ENCODE measurements at regions not wholly inside any gene's neighbourhood (a gene's known extent, or its start where the extent isn't known, plus 50 kb on each side); places are given as distances from the start of the nearest gene placed in this dataset.

DNA sequence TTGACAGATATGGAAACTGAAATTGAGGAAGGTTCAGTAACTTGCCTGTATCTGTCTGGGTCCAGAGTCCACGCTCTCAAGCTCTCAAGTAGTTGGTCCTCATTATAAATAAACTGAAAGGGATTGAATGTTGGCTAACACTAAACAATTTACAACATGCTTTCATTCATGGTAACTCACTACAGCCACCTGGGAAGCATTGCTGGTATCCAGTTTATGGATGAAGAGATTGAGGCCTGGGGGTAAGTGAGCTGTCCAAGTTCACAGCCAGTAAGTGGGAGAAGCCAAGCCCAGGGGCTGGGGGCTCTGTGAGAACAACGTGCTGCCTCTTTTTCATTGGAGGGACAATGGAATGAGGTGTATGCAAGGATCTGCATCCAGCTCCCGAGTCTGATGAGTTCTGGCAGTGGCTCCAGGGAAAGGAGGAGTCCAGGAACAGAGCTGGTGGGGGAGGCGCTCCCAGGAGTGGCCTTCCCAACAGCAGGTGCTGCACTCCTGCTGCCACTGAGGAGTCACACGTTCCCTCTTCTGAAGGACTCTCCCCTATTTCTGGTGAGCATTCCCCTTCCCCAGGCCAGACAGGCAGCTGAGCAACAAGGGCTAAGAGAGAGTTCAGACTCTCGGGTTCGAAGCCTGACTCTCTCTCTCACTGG lies 175.8 kb downstream of the CSNK2A3 start:
- no peak overlapping the region for H3K4me3 ChIP-seq (ENCODE audit: low read length)
- no peaks in the 10 kb centered on the region for H3K27me3 ChIP-seq (ENCODE audit: control insufficient read depth, insufficient read depth, low read length)
- no CpG with 5 or more reads among the region's 7 CpGs for WGBS (ENCODE audit: insufficient coverage, insufficient read length)
- H3K4me1 ChIP-seq (ENCODE audit: control insufficient read depth, insufficient read depth, low read length), result no peaks in the 10 kb centered on the region
- no peaks in the 10 kb centered on the region for H3K36me3 ChIP-seq (ENCODE audit: control insufficient read depth, insufficient read depth, low read length)
- H3K27ac ChIP-seq (ENCODE audit: low read length), result no peak overlapping the region
- DNase-seq (ENCODE audit: low read depth, low spot score), result no peak
- no peaks in the 10 kb centered on the region for H3K9me3 ChIP-seq (ENCODE audit: control insufficient read depth, insufficient read depth, low read length)

GRCh38 chr11:11173316-11174025 lies 179.6 kb downstream of the CSNK2A3 start:
- Histone ChIP-seq H3K4me1 (ENCODE audit: control insufficient read depth, insufficient read depth, low read length) (no peaks in the 10 kb centered on the region), H3K4me3 (ENCODE audit: low read length) (no peak overlapping the region), H3K36me3 (ENCODE audit: control insufficient read depth, insufficient read depth, low read length) (no peaks in the 10 kb centered on the region), H3K27me3 (ENCODE audit: control insufficient read depth, insufficient read depth, low read length) (no peaks in the 10 kb centered on the region), H3K27ac (ENCODE audit: low read length) (no peak overlapping the region), H3K9me3 (ENCODE audit: control insufficient read depth, insufficient read depth, low read length) (no peaks in the 10 kb centered on the region)
- DNase-seq (ENCODE audit: low read depth, low spot score), result no peak
- WGBS (ENCODE audit: insufficient coverage, insufficient read length), result no CpG with 5 or more reads among the region's 2 CpGs

DNA sequence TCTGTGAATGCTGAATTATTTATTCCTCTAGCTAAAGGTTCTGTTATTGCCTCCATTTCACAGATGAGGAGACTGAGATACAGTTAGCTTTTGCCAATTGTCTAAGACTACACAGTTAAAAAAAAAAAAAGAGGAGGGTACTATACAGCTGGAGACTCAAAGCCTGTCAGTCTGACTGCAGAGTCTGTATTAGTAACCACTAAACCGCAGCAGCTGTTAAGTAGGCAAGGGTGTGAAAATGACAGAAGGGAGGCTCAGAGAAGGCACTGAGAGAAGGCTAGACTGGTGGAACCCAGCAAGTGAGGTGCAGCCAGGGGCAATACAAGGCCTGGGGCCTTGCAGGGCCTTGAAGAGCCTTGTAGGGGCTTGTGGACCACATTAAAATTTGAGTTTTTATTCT lies 181.2 kb downstream of the CSNK2A3 start:
- DNase-seq (ENCODE audit: low read depth, low spot score), result no peak
- Histone ChIP-seq H3K4me3 (ENCODE audit: low read length) (no peak overlapping the region), H3K27ac (ENCODE audit: low read length) (no peak overlapping the region), H3K4me1 (ENCODE audit: control insufficient read depth, insufficient read depth, low read length) (no peaks in the 10 kb centered on the region), H3K36me3 (ENCODE audit: control insufficient read depth, insufficient read depth, low read length) (no peaks in the 10 kb centered on the region), H3K27me3 (ENCODE audit: control insufficient read depth, insufficient read depth, low read length) (no peaks in the 10 kb centered on the region), H3K9me3 (ENCODE audit: control insufficient read depth, insufficient read depth, low read length) (no peaks in the 10 kb centered on the region)
- WGBS (ENCODE audit: insufficient coverage, insufficient read length), result no CpG with 5 or more reads among the region's 1 CpG

GRCh38 chr11:11171285-11171684 lies 181.8 kb downstream of the CSNK2A3 start:
- Histone ChIP-seq H3K36me3 (ENCODE audit: control insufficient read depth, insufficient read depth, low read length) (no peaks in the 10 kb centered on the region), H3K9me3 (ENCODE audit: control insufficient read depth, insufficient read depth, low read length) (no peaks in the 10 kb centered on the region), H3K4me1 (ENCODE audit: control insufficient read depth, insufficient read depth, low read length) (no peaks in the 10 kb centered on the region), H3K27ac (ENCODE audit: low read length) (no peak overlapping the region), H3K4me3 (ENCODE audit: low read length) (no peak overlapping the region), H3K27me3 (ENCODE audit: control insufficient read depth, insufficient read depth, low read length) (no peaks in the 10 kb centered on the region)
- DNase-seq (ENCODE audit: low read depth, low spot score), result no peak
- WGBS (ENCODE audit: insufficient coverage, insufficient read length), result no CpG with 5 or more reads among the region's 3 CpGs

- no CpG with 5 or more reads among the region's 2 CpGs for WGBS (ENCODE audit: insufficient coverage, insufficient read length)
- no peaks in the 10 kb centered on the region for H3K4me1 ChIP-seq (ENCODE audit: control insufficient read depth, insufficient read depth, low read length)
- H3K4me3 ChIP-seq (ENCODE audit: low read length), result no peak overlapping the region
- DNase-seq (ENCODE audit: low read depth, low spot score), result no peak
- H3K27me3 ChIP-seq (ENCODE audit: control insufficient read depth, insufficient read depth, low read length), result no peaks in the 10 kb centered on the region
- no peaks in the 10 kb centered on the region for H3K36me3 ChIP-seq (ENCODE audit: control insufficient read depth, insufficient read depth, low read length)
- no peaks in the 10 kb centered on the region for H3K9me3 ChIP-seq (ENCODE audit: control insufficient read depth, insufficient read depth, low read length)
- H3K27ac ChIP-seq (ENCODE audit: low read length), result no peak overlapping the region
Observed at GRCh38 chr11:11170352-11171084, 182.5 kb downstream of the CSNK2A3 start.

- no peak overlapping the region for H3K4me3 ChIP-seq (ENCODE audit: low read length)
- WGBS (ENCODE audit: insufficient coverage, insufficient read length), result no CpG with 5 or more reads among the region's 4 CpGs
- no peak for DNase-seq (ENCODE audit: low read depth, low spot score)
Observed at GRCh38 chr11:11169715-11170351, 183.2 kb downstream of the CSNK2A3 start.

GRCh38 chr11:11167806-11168205 lies 185.2 kb downstream of the CSNK2A3 start:
- Histone ChIP-seq H3K36me3 (ENCODE audit: control insufficient read depth, insufficient read depth, low read length) (no peaks in the 10 kb centered on the region), H3K4me3 (ENCODE audit: low read length) (no peak overlapping the region), H3K4me1 (ENCODE audit: control insufficient read depth, insufficient read depth, low read length) (no peaks in the 10 kb centered on the region), H3K27me3 (ENCODE audit: control insufficient read depth, insufficient read depth, low read length) (no peaks in the 10 kb centered on the region; the same call in 1 of the 2 replicates), H3K27ac (ENCODE audit: low read length) (no peak overlapping the region), H3K9me3 (ENCODE audit: control insufficient read depth, insufficient read depth, low read length) (no peaks in the 10 kb centered on the region)
- DNase-seq (ENCODE audit: low read depth, low spot score), result no peak
- no CpG with 5 or more reads among the region's 3 CpGs for WGBS (ENCODE audit: insufficient coverage, insufficient read length)

More at GRCh38 chr11:11169715-11170351, 183.2 kb downstream of the CSNK2A3 start:
- H3K27me3 ChIP-seq (ENCODE audit: control insufficient read depth, insufficient read depth, low read length), result no peaks in the 10 kb centered on the region; the same call in 1 of the 2 replicates
- H3K36me3 ChIP-seq (ENCODE audit: control insufficient read depth, insufficient read depth, low read length), result no peaks in the 10 kb centered on the region
- H3K9me3 ChIP-seq (ENCODE audit: control insufficient read depth, insufficient read depth, low read length), result no peaks in the 10 kb centered on the region
- H3K27ac ChIP-seq (ENCODE audit: low read length), result no peak overlapping the region
- no peaks in the 10 kb centered on the region for H3K4me1 ChIP-seq (ENCODE audit: control insufficient read depth, insufficient read depth, low read length)

- WGBS (ENCODE audit: insufficient coverage, insufficient read length), result no CpG with 5 or more reads among the region's 1 CpG
- H3K27ac ChIP-seq (ENCODE audit: low read length), result no peak overlapping the region
- DNase-seq (ENCODE audit: low read depth, low spot score), result no peak
- H3K9me3 ChIP-seq (ENCODE audit: control insufficient read depth, insufficient read depth, low read length), result no peaks in the 10 kb centered on the region
- H3K4me3 ChIP-seq (ENCODE audit: low read length), result no peak overlapping the region
- H3K27me3 ChIP-seq (ENCODE audit: control insufficient read depth, insufficient read depth, low read length), result no peaks in the 10 kb centered on the region; the same call in 1 of the 2 replicates
- H3K36me3 ChIP-seq (ENCODE audit: control insufficient read depth, insufficient read depth, low read length), result no peaks in the 10 kb centered on the region
- no peaks in the 10 kb centered on the region for H3K4me1 ChIP-seq (ENCODE audit: control insufficient read depth, insufficient read depth, low read length)
Observed at GRCh38 chr11:11164334-11164690, 188.7 kb downstream of the CSNK2A3 start.

DNA sequence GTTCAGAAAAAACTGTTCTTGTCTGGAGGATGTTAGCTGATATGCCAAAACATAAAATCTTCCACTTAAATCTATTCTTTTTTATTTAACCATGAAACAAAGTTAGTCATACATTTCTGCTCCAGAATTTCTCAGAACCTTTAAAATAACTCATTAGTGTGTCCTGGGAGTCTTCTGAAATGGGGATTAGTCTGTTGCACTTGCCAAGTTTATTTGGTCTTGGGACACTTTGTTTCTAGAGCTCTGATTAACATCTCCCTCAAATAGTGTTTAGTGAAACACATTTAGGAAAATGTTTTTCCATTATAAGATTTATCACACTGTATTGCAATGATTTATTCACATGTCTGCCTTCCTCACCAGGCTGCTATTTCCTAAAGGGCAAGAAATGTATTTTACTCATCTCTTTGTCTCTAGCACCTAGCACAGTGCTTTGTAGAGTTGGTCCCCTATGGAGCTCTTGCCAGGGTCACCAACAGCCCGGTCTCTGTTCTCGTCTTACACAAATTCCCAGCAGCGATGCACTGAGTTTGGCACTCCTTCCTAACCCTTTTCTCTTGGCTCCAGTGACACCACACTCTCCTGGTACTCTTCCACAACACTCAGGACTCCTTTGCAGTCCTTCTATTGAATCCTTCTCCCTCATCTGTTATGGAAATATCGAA lies 189.2 kb downstream of the CSNK2A3 start:
- DNase-seq (ENCODE audit: low read depth, low spot score), result no peak
- no peak overlapping the region for H3K4me3 ChIP-seq (ENCODE audit: low read length)
- H3K27ac ChIP-seq (ENCODE audit: low read length), result no peak overlapping the region
- no peaks in the 10 kb centered on the region for H3K4me1 ChIP-seq (ENCODE audit: control insufficient read depth, insufficient read depth, low read length)
- H3K36me3 ChIP-seq (ENCODE audit: control insufficient read depth, insufficient read depth, low read length), result no peaks in the 10 kb centered on the region
- no CpG with 5 or more reads among the region's 4 CpGs for WGBS (ENCODE audit: insufficient coverage, insufficient read length)
- no peaks in the 10 kb centered on the region; the same call in 1 of the 2 replicates for H3K27me3 ChIP-seq (ENCODE audit: control insufficient read depth, insufficient read depth, low read length)
- H3K9me3 ChIP-seq (ENCODE audit: control insufficient read depth, insufficient read depth, low read length), result no peaks in the 10 kb centered on the region

GRCh38 chr11:11163236-11163635 lies 189.8 kb downstream of the CSNK2A3 start:
- no peak overlapping the region for H3K4me3 ChIP-seq (ENCODE audit: low read length)
- no peaks in the 10 kb centered on the region; the same call in 1 of the 2 replicates for H3K27me3 ChIP-seq (ENCODE audit: control insufficient read depth, insufficient read depth, low read length)
- WGBS (ENCODE audit: insufficient coverage, insufficient read length), result no CpG with 5 or more reads among the region's 5 CpGs
- no peaks in the 10 kb centered on the region for H3K36me3 ChIP-seq (ENCODE audit: control insufficient read depth, insufficient read depth, low read length)
- peak; percentile 13 for DNase-seq (ENCODE audit: low read depth, low spot score)
- H3K27ac ChIP-seq (ENCODE audit: low read length), result no peak overlapping the region
- H3K4me1 ChIP-seq (ENCODE audit: control insufficient read depth, insufficient read depth, low read length), result no peaks in the 10 kb centered on the region
- no peaks in the 10 kb centered on the region for H3K9me3 ChIP-seq (ENCODE audit: control insufficient read depth, insufficient read depth, low read length)

Data from iPS DF 6.9 (cell line).